ENCODE measurements at regions not wholly inside any gene's neighbourhood (a gene's known extent, or its start where the extent isn't known, plus 50 kb on each side); places are given as distances from the start of the nearest gene placed in this dataset.
A peak's percentile ranks its signal among the peaks of the same experiment; 100 is the strongest.

GRCh38 chr10:78914502-78915189, 154.1 kb upstream of the ZMIZ1 start:
- 61 to 75% methylated on average over 8 to 9 of the region's 9 CpGs for WGBS, 2 donors
- Histone ChIP-seq H3K27me3 (no peaks in the 10 kb centered on the region), H3K9me3 (no peaks in the 10 kb centered on the region), H3K36me3 (no peaks in the 10 kb centered on the region), H3K4me3 (replicated peaks in 1 of 3) (no peak overlapping the region), H3K4me1 (peaks cover 13 to 24% of the 10 kb centered on the region in 2 donors), H3K27ac (no peak overlapping the region)
- intact Hi-C loops (cut with DNase I): no loop called here
- TF ChIP-seq POLR2A (IDR thresholded peaks at IDR 0.05): no peak
- peak in 2 of 6 experiments; percentile 14 to 15 for TF ChIP-seq CTCF (IDR thresholded peaks at IDR 0.05)
- DNase-seq: peak; percentile 54 to 65

- Histone ChIP-seq H3K36me3 (no peaks in the 10 kb centered on the region), H3K4me1 (peaks cover 13 to 24% of the 10 kb centered on the region in 2 donors), H3K27me3 (no peaks in the 10 kb centered on the region), H3K4me3 (replicated peaks in 1 of 3) (no peak overlapping the region), H3K9me3 (no peaks in the 10 kb centered on the region), H3K27ac (no peak overlapping the region)
- DNase-seq: no peak
- intact Hi-C loops (cut with DNase I): no loop called here
- WGBS, 2 donors: 72 to 89% methylated on average over 4 of the region's 4 CpGs
- TF ChIP-seq POLR2A (IDR thresholded peaks at IDR 0.05) (no peak), CTCF (IDR thresholded peaks at IDR 0.05) (no peak)
Measured at GRCh38 chr10:78915190-78915518, 153.6 kb upstream of the ZMIZ1 start.

GRCh38 chr10:78916227-78916626, 152.5 kb upstream of the ZMIZ1 start:
- Histone ChIP-seq H3K9me3 (no peaks in the 10 kb centered on the region), H3K36me3 (no peaks in the 10 kb centered on the region), H3K27me3 (no peaks in the 10 kb centered on the region), H3K4me3 (replicated peaks in 1 of 3) (no peak overlapping the region), H3K27ac (no peak overlapping the region), H3K4me1 (peaks cover 8 to 19% of the 10 kb centered on the region in 2 donors)
- no peak for TF ChIP-seq POLR2A (IDR thresholded peaks at IDR 0.05)
- TF ChIP-seq CTCF (IDR thresholded peaks at IDR 0.05): no peak
- WGBS, 2 donors: 83 to 86% methylated on average over 5 to 7 of the region's 7 CpGs
- DNase-seq: no peak
- intact Hi-C loops (cut with DNase I): no loop called here

DNA sequence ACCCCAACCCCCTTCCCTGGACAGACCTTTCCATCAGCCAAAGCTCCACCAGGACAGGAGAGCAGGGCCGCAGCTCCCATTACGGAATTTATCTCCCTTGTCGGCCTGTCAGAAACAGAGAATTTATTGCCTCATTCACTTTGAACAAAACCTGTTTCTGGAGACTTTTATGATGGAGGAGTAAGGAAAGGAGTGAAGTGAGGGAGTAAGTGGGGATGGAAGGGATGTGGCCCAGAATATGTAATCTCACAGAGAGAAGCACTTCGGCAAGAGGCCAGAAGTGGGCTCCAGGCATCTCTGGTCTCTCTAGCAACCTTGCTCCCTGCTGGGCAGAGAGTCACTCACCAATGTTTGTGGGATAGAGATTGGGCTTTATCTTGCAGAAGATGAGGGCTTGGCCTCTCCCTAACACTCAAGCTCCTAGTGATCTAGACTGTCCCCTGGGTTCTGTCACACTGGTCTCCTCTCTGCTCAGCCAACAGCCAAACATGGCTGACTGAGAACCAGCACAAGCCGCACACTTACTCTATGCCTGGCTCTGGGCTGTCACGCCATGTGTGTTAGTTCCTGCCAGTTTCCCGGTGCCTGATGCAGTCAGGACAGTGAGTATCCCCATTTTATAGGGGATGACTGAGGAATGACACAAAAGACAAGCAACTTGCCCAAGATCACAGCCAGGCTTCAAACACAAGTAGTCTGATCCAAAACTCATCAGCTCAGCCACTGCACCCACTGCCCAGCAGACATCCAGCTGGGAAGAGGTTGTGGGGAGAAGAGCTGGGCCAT, 149.4 kb upstream of the ZMIZ1 start:
- no peaks in the 10 kb centered on the region for H3K9me3 ChIP-seq

More for the DNA sequence above, 149.4 kb upstream of the ZMIZ1 start:
- intact Hi-C loops (cut with DNase I): no loop called here
- no peak for TF ChIP-seq CTCF (IDR thresholded peaks at IDR 0.05)
- no peak for TF ChIP-seq POLR2A (IDR thresholded peaks at IDR 0.05)
- no peaks in the 10 kb centered on the region for H3K27me3 ChIP-seq
- H3K4me3 ChIP-seq (replicated peaks in 1 of 3): no peak overlapping the region
- no peak for DNase-seq
- H3K36me3 ChIP-seq: no peaks in the 10 kb centered on the region
- WGBS, 2 donors: 92 to 95% methylated on average over 6 to 7 of the region's 7 CpGs
- H3K4me1 ChIP-seq: peaks cover 0 to 7% of the 10 kb centered on the region in 2 donors
- H3K27ac ChIP-seq: no peak overlapping the region

Data from thyroid gland (tissue), 4 donors.